Sigmoid colon (tissue), 4 donors: ENCODE measurements at regions not wholly inside any gene's neighbourhood (a gene's known extent, or its start where the extent isn't known, plus 50 kb on each side); places are given as distances from the start of the nearest gene placed in this dataset.

Source experiments
- POLR2AphosphoS5 ChIP-seq, 4 donors: sonication (generic); formaldehyde crosslinking; IDR thresholded peaks; one replicate each; pipeline ENCODE4 v1.6.1; 2017; ENCODE audit warnings: antibody characterized with exemption in 4 of 4
- TF ChIP-seq, protein P1 (sequence below), 4 experiments: fragments of 450-650 bp in 3 of 4; fragments of 200-600 bp in 1 of 4; IDR thresholded peaks; one replicate each; pipeline ENCODE4 v1.5.1; 2016 to 2019; ENCODE audit warnings: antibody characterized with exemption in 4 of 4, mild to moderate bottlenecking in 3 of 4, moderate library complexity in 2 of 4

DNA sequence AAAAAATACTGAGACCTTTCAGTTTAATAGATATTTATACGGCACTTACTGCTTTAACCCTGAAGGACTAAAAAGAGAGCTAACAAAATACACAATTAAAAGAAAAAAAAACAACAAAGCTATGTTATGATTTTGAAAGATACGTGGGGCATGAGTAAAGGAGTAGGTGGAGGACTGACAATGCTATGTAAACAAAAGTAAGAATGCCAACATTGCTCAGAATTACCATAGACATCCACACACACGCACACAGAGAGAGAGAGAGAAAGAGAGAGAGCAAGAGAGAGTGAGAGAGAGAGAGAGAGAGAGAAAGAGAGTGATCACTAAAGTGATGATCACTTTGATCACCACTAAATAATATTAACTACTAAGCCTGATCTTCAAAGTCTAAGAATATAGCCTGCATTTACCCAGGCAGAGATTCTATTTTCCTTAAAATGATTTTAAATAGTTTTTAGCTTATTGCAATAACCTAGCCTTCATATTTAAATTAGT, 313.9 kb upstream of the SPANXN4 start:
- TF ChIP-seq, protein P1, sequence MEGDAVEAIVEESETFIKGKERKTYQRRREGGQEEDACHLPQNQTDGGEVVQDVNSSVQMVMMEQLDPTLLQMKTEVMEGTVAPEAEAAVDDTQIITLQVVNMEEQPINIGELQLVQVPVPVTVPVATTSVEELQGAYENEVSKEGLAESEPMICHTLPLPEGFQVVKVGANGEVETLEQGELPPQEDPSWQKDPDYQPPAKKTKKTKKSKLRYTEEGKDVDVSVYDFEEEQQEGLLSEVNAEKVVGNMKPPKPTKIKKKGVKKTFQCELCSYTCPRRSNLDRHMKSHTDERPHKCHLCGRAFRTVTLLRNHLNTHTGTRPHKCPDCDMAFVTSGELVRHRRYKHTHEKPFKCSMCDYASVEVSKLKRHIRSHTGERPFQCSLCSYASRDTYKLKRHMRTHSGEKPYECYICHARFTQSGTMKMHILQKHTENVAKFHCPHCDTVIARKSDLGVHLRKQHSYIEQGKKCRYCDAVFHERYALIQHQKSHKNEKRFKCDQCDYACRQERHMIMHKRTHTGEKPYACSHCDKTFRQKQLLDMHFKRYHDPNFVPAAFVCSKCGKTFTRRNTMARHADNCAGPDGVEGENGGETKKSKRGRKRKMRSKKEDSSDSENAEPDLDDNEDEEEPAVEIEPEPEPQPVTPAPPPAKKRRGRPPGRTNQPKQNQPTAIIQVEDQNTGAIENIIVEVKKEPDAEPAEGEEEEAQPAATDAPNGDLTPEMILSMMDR (IDR thresholded peaks at IDR 0.05): no peak
- no peak for TF ChIP-seq POLR2AphosphoS5 (IDR thresholded peaks at IDR 0.05)
